Panc1 (cell line): ENCODE measurements at regions not wholly inside any gene's neighbourhood (a gene's known extent, or its start where the extent isn't known, plus 50 kb on each side); places are given as distances from the start of the nearest gene placed in this dataset.
A peak's percentile ranks its signal among the peaks of the same experiment; 100 is the strongest.
"Not testable (repeated sequence)": the region's sequence is repeated elsewhere in the genome, so short reads cannot be mapped to it uniquely, and the experiment has no call there.

Experiments used
- ATAC-seq: fragments of 200-7000 bp; cut with Tn5 transposase; 2 replicates; pipeline ENCODE4 v1.9.1; 2020; ENCODE audit warnings: mild to moderate bottlenecking, moderate library complexity
- BruUV-seq: library from RNA; stranded (reverse); fragments of 400-500 nt; replicated peaks from 2 replicates; lab custom pipeline; 2021; lab: Mats Ljungman, UMichigan
- CTCF ChIA-PET: fragments of 300-600 bp; sonication (Branson Sonifier 250); formaldehyde crosslinking; loops from one replicate; lab custom pipeline; 2022; ENCODE audit warnings: antibody characterized with exemption; lab: Charles Lee
- POLR2A ChIA-PET: fragments of 300-600 bp; sonication (Branson Sonifier 250); formaldehyde crosslinking; loops from one replicate; lab custom pipeline; 2022; ENCODE audit warnings: antibody characterized with exemption; lab: Charles Lee
- DNase-seq: peaks from one replicate; pipeline ENCODE4 v3.0.0-alpha.2; 2010; ENCODE audit warnings: low read depth, low spot score
- H3K27ac ChIP-seq: 2 replicates; pipeline ENCODE4 v1.5.1; 2011; ENCODE audit warnings: mild to moderate bottlenecking, low read length, inconsistent platforms
- H3K27me3 ChIP-seq: fragments of 200-500 bp; sonication (Bioruptor generic); 2 replicates; pipeline ENCODE4 v1.6.0; 2014; ENCODE audit warnings: low read length, inconsistent platforms; ENCODE audit not compliant: control insufficient read depth, insufficient read depth
- H3K36me3 ChIP-seq: fragments of 200-500 bp; sonication (Bioruptor generic); 2 replicates; pipeline ENCODE4 v1.5.1; 2014; ENCODE audit warnings: inconsistent platforms, mild to moderate bottlenecking, low read length, moderate library complexity; ENCODE audit not compliant: control insufficient read depth, insufficient read depth
- H3K4me1 ChIP-seq: 2 replicates; pipeline ENCODE4 v1.5.1; 2011; ENCODE audit warnings: inconsistent platforms, mild to moderate bottlenecking, low read length, moderate library complexity; ENCODE audit not compliant: control insufficient read depth, insufficient read depth
- H3K4me3 ChIP-seq, 2 experiments: 2 replicates each; pipeline ENCODE4 v1.5.1; 2011 to 2012; ENCODE audit warnings: low read depth in 2 of 2, low read length in 2 of 2, mild to moderate bottlenecking in 2 of 2, inconsistent platforms in 1 of 2, moderate library complexity in 1 of 2
- H3K9me3 ChIP-seq: fragments of 200-500 bp; sonication (Bioruptor generic); 2 replicates; pipeline ENCODE4 v1.5.1; 2014; ENCODE audit warnings: low read depth, mild to moderate bottlenecking, inconsistent platforms, low read length, moderate library complexity; ENCODE audit not compliant: control insufficient read depth, insufficient read depth
- in situ Hi-C: cut with HindIII; loops from 2 replicates; pipeline ENCODE4 v1.10.0; 2016; ENCODE audit warnings: low sequenced_read_pairs, low pct_unique_long_range_greater_than_20kb
- intact Hi-C: fragments of 100-400 bp; cut with micrococcal nuclease; formaldehyde crosslinking; loops from one replicate; pipeline ENCODE4 v1.10.0; 2022; ENCODE audit not compliant: unreplicated experiment

DNA sequence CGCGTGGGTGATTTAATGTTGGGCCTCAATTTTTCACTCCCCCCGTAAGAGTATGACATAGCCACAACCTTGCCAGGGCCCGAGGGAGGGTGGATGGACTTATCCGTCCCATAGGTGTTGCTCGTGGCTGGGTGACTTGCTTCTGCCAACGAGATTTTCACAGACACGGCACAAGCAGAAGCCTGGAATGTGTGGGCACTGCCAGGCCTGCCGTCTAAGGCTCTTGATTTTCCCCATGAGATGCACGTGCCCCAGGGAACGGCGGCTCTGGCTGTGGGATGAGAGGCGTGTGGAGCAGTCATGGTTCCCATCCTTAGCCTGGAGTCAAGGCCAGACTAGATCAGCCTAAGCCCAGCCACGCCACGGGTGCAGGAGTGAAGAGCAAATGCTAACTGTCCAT, 58.6 kb upstream of the APOD start:
- BruUV-seq, H3K36me3 ChIP-seq, DNase-seq, H3K27ac ChIP-seq, intact Hi-C loops, ATAC-seq, H3K9me3 ChIP-seq, CTCF ChIA-PET, H3K4me3 ChIP-seq, POLR2A ChIA-PET, H3K4me1 ChIP-seq, in situ Hi-C loops, H3K27me3 ChIP-seq: not testable (repeated sequence)

DNA sequence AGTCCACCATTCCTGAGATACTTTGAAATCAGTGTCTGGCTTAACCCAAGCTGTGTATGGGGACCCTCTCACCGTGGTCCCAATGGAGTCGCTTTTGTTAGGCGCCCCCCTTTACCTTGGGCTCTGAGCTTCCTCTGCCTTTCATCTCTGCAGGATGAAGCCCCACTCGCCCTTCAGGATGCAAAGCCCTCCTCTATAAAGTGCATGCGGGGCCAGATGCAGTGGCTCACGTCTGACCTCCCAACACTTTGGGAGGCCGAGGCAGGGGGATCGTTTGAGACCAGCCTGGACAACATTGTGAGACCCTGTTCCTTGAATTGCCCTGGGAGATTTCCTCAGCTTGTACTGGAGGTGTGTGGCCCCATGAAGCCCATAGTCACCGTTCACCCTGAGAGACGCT, 54.7 kb upstream of the APOD start:
- ATAC-seq, DNase-seq, H3K27ac ChIP-seq, H3K9me3 ChIP-seq, H3K36me3 ChIP-seq, BruUV-seq, H3K4me1 ChIP-seq, POLR2A ChIA-PET, H3K4me3 ChIP-seq, H3K27me3 ChIP-seq, intact Hi-C loops, in situ Hi-C loops, CTCF ChIA-PET: not testable (repeated sequence)

DNA sequence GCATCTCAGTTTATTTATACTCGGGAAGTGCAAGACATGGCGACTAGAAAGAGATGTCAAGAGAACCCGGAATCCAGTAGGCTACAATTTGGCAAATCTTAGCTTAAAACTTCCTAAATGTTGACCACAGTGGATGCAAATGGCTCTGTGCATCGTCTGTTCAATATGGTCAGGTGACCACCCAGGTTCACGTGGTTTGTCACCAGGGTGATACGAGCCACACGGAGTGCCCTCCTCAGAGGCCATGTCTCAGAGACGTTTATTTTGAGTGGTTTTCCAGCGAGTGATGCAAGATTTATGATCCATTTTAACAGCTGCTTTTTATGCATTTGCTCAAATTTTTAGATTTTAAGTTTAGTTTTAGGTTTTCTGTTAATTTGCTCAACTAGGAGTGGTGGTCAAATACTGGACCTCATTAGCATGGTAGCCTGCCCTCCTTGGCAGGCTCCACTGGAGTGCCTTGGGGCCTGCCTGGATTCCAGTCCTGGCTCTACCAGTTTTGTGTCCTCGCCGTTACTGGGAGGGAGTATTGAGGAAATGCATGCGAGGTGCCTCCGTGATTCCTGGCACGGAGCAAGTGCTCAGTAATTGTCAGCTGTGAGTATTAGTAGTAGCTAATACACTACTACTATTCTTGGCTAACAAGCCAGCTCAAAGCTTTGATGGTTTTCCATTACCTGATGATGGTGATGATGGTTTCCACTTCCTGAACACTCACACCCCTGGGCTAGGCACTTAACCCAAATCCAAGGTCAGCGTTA, 53.9 kb upstream of the APOD start:
- H3K27me3 ChIP-seq, BruUV-seq, in situ Hi-C loops, H3K27ac ChIP-seq, DNase-seq, POLR2A ChIA-PET, H3K4me1 ChIP-seq, ATAC-seq, intact Hi-C loops, CTCF ChIA-PET, H3K4me3 ChIP-seq, H3K9me3 ChIP-seq, H3K36me3 ChIP-seq: not testable (repeated sequence)

DNA sequence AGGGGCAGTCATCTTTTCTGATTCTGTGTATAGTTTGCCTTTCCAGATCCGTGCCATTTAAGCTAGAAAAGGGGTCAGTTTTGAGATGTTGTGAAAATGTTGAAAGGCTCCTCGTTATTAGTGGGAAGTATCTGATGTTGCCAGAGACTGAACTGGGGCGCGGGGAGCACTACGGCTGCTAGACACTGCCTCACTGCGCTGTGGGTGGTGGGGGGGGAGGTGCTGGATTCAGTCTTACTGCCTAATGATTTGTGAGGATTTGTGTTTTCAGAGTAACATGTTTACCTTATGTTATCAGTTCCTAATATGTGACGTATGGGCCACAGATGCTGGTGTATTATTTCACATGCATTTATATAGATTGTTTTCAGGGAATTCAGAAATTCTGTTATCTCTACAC, 53.3 kb upstream of the APOD start:
- CTCF ChIA-PET, POLR2A ChIA-PET, H3K36me3 ChIP-seq, in situ Hi-C loops, H3K9me3 ChIP-seq, H3K27ac ChIP-seq, H3K4me1 ChIP-seq, ATAC-seq, H3K27me3 ChIP-seq, H3K4me3 ChIP-seq, BruUV-seq, DNase-seq, intact Hi-C loops: not testable (repeated sequence)

DNA sequence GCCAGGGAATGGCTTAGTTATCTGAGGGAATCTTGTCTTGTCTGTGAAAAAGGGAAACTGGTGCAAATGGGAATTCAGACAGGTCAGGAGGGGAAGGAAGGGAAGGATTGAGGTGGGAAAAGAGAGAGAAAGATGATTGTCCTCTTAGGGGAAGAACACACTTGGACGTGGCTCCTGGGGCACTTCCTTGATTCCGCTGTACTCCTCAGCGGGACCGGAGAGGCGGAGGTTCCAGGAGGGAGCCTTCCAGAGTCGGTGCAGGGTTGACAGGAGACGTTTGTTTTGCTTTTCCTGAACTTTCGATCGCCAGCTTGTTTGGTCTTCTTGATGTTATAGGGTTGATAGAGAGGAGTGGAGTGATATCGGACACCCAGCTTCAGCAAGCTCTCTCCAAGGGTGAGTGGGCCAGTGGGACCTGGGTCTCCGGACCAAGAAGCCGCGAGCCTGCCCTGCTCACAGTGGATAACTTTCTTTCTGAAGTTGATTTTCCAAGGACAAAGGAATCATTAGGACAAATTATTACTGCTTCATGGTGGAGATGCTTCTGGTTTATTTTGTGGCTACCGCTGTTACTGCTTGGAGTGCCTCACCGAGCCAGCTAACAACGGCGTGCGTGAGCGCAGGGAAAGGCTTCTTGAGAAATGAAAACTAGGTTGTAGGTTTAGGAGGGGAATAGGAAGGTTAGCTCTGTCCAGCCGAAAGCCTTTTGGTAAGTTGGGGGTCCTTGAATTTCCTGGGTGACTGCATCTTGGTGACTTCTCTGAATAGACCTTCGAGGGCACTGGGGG, 52.4 kb upstream of the APOD start:
- CTCF ChIA-PET, DNase-seq, H3K27me3 ChIP-seq, H3K4me1 ChIP-seq, ATAC-seq, intact Hi-C loops, in situ Hi-C loops, H3K36me3 ChIP-seq, POLR2A ChIA-PET, H3K9me3 ChIP-seq: not testable (repeated sequence)
- TSS peak; percentile 94 for BruUV-seq
- Histone ChIP-seq H3K4me3 (peak overlapping the region; percentile 35 to 52), H3K27ac (peak overlapping the region; percentile 66)

DNA sequence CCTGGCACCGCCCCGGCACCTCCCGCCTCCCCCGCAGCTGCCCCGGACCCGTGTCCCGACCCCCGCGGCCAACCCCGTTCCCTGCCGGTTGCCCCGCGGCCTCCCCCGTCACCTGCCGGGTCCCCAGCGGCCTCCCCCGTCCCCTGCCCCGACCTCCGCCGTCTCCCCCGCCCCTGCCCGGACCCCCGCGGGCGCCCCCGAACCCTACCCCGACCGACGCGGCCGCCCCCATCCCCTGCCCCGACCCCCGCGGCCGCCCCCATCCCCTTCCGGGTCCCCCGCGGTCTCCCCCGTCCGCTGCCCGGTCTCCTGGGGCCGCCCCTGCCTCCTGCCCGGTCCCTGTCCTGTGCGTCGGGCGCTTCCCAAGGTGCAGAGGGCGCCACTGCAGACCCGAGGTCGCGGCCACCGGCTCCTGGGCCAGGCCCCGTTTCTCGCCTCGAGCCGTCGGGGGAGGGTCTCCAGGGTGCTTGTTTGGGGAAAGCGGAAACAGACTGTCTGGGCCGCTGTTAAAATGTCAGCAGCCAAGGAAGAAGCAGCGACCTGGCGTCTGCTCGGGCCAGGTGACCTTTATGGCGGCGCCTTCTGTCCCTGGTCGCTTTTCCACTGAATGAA, 51.6 kb upstream of the APOD start:
- intact Hi-C loops, POLR2A ChIA-PET, H3K27me3 ChIP-seq, H3K4me1 ChIP-seq, H3K27ac ChIP-seq, in situ Hi-C loops, BruUV-seq, DNase-seq, H3K36me3 ChIP-seq, CTCF ChIA-PET, H3K9me3 ChIP-seq: not testable (repeated sequence)
- H3K4me3 ChIP-seq, result peak overlapping the region in 1 of 2 experiments; percentile 35; a peak in 3 of 4 replicates
- peak; percentile 40 for ATAC-seq
